SK-N-SH treated with all-trans-retinoic acid at 6 μM for 48 hours (cell line): ENCODE measurements at regions not wholly inside any gene's neighbourhood (a gene's known extent, or its start where the extent isn't known, plus 50 kb on each side); places are given as distances from the start of the nearest gene placed in this dataset.

Source experiments
- ARNTL ChIP-seq: fragments of 450-650 bp; formaldehyde crosslinking; IDR thresholded peaks from 2 replicates; pipeline ENCODE4 v1.5.0; 2020; ENCODE audit warnings: low read depth, mild to moderate bottlenecking, moderate library complexity, borderline replicate concordance
- BACH2 ChIP-seq: fragments of 250-450 bp; sonication (Bioruptor Pico); IDR thresholded peaks from 2 replicates; pipeline ENCODE4 v1.9.0; 2021; ENCODE audit warnings: mild to moderate bottlenecking, borderline replicate concordance
- CSDC2 ChIP-seq: fragments of 250-450 bp; sonication (Bioruptor Pico); IDR thresholded peaks from 2 replicates; pipeline ENCODE4 v1.5.0; 2020; ENCODE audit warnings: mild to moderate bottlenecking, moderate library complexity
- GLIS3 ChIP-seq: fragments of 250-450 bp; sonication (Bioruptor Pico); IDR thresholded peaks from 2 replicates; pipeline ENCODE4 v1.5.0; 2020; ENCODE audit warnings: mild to moderate bottlenecking, moderate library complexity
- PPARA ChIP-seq: fragments of 250-450 bp; sonication (Bioruptor Pico); IDR thresholded peaks from 2 replicates; pipeline ENCODE4 v1.5.0; 2020; ENCODE audit warnings: mild to moderate bottlenecking, borderline replicate concordance
- ZFP3 ChIP-seq: fragments of 250-450 bp; sonication (Bioruptor Pico); IDR thresholded peaks from 2 replicates; pipeline ENCODE4 v1.5.0; 2020; ENCODE audit warnings: mild to moderate bottlenecking, moderate library complexity
- ZFP30 ChIP-seq: fragments of 450-650 bp; formaldehyde crosslinking; IDR thresholded peaks from 2 replicates; pipeline ENCODE4 v1.5.0; 2022; ENCODE audit warnings: mild to moderate bottlenecking, moderate library complexity
- ZNF565 ChIP-seq: fragments of 450-650 bp; formaldehyde crosslinking; conservative IDR thresholded peaks from 2 replicates; pipeline ENCODE4 v1.5.0; 2020; ENCODE audit warnings: low read depth, mild to moderate bottlenecking, moderate library complexity
- ZNF70 ChIP-seq: fragments of 450-650 bp; formaldehyde crosslinking; IDR thresholded peaks from 2 replicates; pipeline ENCODE4 v1.5.0; 2020; ENCODE audit warnings: mild to moderate bottlenecking, moderate library complexity
- TF ChIP-seq, protein P1 (sequence below): fragments of 250-450 bp; sonication (Bioruptor Pico); IDR thresholded peaks from 2 replicates; pipeline ENCODE4 v1.5.0; 2020; ENCODE audit warnings: mild to moderate bottlenecking, moderate library complexity
- TF ChIP-seq, protein P2 (sequence below): fragments of 250-450 bp; sonication (Bioruptor Pico); IDR thresholded peaks from 2 replicates; pipeline ENCODE4 v1.8.0; 2020; ENCODE audit warnings: mild to moderate bottlenecking, moderate library complexity, borderline replicate concordance

DNA sequence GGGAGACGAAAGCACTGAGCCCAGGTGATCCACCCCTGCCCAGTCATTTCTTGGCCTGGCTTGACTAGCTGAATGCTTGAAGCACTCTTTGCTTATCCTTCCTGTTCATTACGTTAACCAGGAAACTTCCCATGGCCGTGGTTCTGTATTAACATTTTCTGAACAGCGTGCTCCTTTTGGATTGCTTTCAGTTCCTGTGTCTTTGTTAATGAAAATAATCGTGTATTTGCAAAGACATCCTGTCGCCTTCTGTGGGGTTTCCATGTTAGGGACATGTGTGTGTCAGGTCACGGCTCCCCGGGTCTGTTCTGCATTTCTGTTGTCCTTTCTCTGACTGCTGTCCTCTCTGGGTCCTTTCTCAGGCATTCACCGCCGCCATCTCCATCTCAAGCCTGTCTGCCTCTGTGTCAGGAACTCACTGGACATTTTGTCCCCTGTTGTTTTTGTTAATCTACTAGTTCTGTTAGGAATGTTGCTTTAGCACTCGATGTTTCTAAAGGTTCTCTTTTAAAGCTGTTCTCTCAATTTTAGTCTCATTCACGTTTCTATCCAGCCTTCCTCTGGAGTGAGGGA, 434.1 kb upstream of the HS6ST1 start:
- TF ChIP-seq ZNF565 (CRISPR knock-in tag) (no peak), ZNF70 (CRISPR knock-in tag) (no peak), ZFP30 (CRISPR knock-in tag) (no peak), GLIS3 (CRISPR knock-in tag) (no peak), ARNTL (CRISPR knock-in tag) (no peak), PPARA (CRISPR knock-in tag) (no peak), BACH2 (CRISPR knock-in tag) (no peak), CSDC2 (CRISPR knock-in tag) (no peak), ZFP3 (no peak)
- TF ChIP-seq, protein P1, sequence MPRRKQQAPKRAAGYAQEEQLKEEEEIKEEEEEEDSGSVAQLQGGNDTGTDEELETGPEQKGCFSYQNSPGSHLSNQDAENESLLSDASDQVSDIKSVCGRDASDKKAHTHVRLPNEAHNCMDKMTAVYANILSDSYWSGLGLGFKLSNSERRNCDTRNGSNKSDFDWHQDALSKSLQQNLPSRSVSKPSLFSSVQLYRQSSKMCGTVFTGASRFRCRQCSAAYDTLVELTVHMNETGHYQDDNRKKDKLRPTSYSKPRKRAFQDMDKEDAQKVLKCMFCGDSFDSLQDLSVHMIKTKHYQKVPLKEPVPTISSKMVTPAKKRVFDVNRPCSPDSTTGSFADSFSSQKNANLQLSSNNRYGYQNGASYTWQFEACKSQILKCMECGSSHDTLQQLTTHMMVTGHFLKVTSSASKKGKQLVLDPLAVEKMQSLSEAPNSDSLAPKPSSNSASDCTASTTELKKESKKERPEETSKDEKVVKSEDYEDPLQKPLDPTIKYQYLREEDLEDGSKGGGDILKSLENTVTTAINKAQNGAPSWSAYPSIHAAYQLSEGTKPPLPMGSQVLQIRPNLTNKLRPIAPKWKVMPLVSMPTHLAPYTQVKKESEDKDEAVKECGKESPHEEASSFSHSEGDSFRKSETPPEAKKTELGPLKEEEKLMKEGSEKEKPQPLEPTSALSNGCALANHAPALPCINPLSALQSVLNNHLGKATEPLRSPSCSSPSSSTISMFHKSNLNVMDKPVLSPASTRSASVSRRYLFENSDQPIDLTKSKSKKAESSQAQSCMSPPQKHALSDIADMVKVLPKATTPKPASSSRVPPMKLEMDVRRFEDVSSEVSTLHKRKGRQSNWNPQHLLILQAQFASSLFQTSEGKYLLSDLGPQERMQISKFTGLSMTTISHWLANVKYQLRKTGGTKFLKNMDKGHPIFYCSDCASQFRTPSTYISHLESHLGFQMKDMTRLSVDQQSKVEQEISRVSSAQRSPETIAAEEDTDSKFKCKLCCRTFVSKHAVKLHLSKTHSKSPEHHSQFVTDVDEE (CRISPR knock-in tag): no peak
- TF ChIP-seq, protein P2, sequence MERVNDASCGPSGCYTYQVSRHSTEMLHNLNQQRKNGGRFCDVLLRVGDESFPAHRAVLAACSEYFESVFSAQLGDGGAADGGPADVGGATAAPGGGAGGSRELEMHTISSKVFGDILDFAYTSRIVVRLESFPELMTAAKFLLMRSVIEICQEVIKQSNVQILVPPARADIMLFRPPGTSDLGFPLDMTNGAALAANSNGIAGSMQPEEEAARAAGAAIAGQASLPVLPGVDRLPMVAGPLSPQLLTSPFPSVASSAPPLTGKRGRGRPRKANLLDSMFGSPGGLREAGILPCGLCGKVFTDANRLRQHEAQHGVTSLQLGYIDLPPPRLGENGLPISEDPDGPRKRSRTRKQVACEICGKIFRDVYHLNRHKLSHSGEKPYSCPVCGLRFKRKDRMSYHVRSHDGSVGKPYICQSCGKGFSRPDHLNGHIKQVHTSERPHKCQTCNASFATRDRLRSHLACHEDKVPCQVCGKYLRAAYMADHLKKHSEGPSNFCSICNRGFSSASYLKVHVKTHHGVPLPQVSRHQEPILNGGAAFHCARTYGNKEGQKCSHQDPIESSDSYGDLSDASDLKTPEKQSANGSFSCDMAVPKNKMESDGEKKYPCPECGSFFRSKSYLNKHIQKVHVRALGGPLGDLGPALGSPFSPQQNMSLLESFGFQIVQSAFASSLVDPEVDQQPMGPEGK (CRISPR knock-in tag): no peak
